ENCODE measurements at regions not wholly inside any gene's neighbourhood (a gene's known extent, or its start where the extent isn't known, plus 50 kb on each side); places are given as distances from the start of the nearest gene placed in this dataset.
"Not testable (repeated sequence)": the region's sequence is repeated elsewhere in the genome, so short reads cannot be mapped to it uniquely, and the experiment has no call there.

GRCh38 chr3:28110869-28111268 is 130.6 kb upstream of the CMC1 start:
- no peak for DNase-seq

GRCh38 chr3:28114893-28115292 is 126.5 kb upstream of the CMC1 start:
- no peak for DNase-seq

- no peak for DNase-seq
Observed at GRCh38 chr3:28115316-28115715, 126.1 kb upstream of the CMC1 start.

- DNase-seq: no peak
Observed at GRCh38 chr3:28117598-28117997, 123.8 kb upstream of the CMC1 start.

- no peak for DNase-seq
Observed at GRCh38 chr3:28118087-28118486, 123.3 kb upstream of the CMC1 start.

- no peak for DNase-seq
Observed at GRCh38 chr3:28122227-28122626, 119.2 kb upstream of the CMC1 start.

- no peak for DNase-seq
Observed at GRCh38 chr3:28124882-28125281, 116.5 kb upstream of the CMC1 start.

- DNase-seq: no peak
Observed at GRCh38 chr3:28125342-28125741, 116.1 kb upstream of the CMC1 start.

- DNase-seq: no peak
Observed at GRCh38 chr3:28130836-28131235, 110.6 kb upstream of the CMC1 start.

- no peak for DNase-seq
Observed at GRCh38 chr3:28132941-28133340, 108.5 kb upstream of the CMC1 start.

- DNase-seq: no peak
Observed at GRCh38 chr3:28134198-28134597, 107.2 kb upstream of the CMC1 start.

- DNase-seq: no peak
Observed at GRCh38 chr3:28134792-28135375, 106.5 kb upstream of the CMC1 start.

- no peak for DNase-seq
Observed at GRCh38 chr3:28136607-28137216, 104.7 kb upstream of the CMC1 start.

- DNase-seq: no peak
Observed at GRCh38 chr3:28138043-28138610, 103.3 kb upstream of the CMC1 start.

- DNase-seq: no peak
Observed at GRCh38 chr3:28139288-28139687, 102.1 kb upstream of the CMC1 start.

GRCh38 chr3:28139967-28140634 is 101.3 kb upstream of the CMC1 start:
- no peak for DNase-seq

GRCh38 chr3:28140664-28141063 is 100.8 kb upstream of the CMC1 start:
- DNase-seq: no peak

GRCh38 chr3:28149960-28150359 is 91.5 kb upstream of the CMC1 start:
- no peak for DNase-seq

GRCh38 chr3:28150465-28151206 is 90.8 kb upstream of the CMC1 start:
- no peak for DNase-seq

- no peak for DNase-seq
Observed at GRCh38 chr3:28151207-28151550, 90.2 kb upstream of the CMC1 start.

GRCh38 chr3:28151608-28152228 is 89.7 kb upstream of the CMC1 start:
- peak; percentile 12 for DNase-seq

GRCh38 chr3:28155631-28156030 is 85.8 kb upstream of the CMC1 start:
- no peak for DNase-seq

- DNase-seq: not testable (repeated sequence)
Observed at GRCh38 chr3:28156599-28156998, 84.8 kb upstream of the CMC1 start.
